WTC11 (cell line): ENCODE measurements at regions not wholly inside any gene's neighbourhood (a gene's known extent, or its start where the extent isn't known, plus 50 kb on each side); places are given as distances from the start of the nearest gene placed in this dataset.

Experiments
- ATAC-seq: fragments of 200-7000 bp; cut with Tn5 transposase; 2 replicates; pipeline ENCODE4 v1.10.0; 2021; ENCODE audit warnings: mild to moderate bottlenecking, moderate library complexity
- CTCF ChIA-PET: fragments of 300-600 bp; sonication (Branson Sonifier 250); formaldehyde crosslinking; loops from one replicate; lab custom pipeline; 2021; ENCODE audit warnings: antibody characterized with exemption; lab: Charles Lee
- POLR2A ChIA-PET: fragments of 350-600 bp; sonication (Branson Sonifier 250); formaldehyde crosslinking; loops from one replicate; lab custom pipeline; 2021; ENCODE audit warnings: antibody characterized with exemption; lab: Charles Lee
- DNase-seq: peaks from one replicate; pipeline ENCODE4 v3.0.0; 2021; ENCODE audit warnings: low spot score
- H3K27ac Mint-ChIP-seq: 2 replicates; pipeline ENCODE4 v1.8.0; 2021; ENCODE audit warnings: mixed read lengths
- H3K27me3 Mint-ChIP-seq: 2 replicates; pipeline ENCODE4 v1.8.0; 2021; ENCODE audit warnings: low read depth, mild to moderate bottlenecking, moderate library complexity, mixed read lengths
- H3K36me3 Mint-ChIP-seq: 2 replicates; pipeline ENCODE4 v1.8.0; 2021; ENCODE audit warnings: mixed read lengths
- H3K4me1 Mint-ChIP-seq: 2 replicates; pipeline ENCODE4 v1.8.0; 2022; ENCODE audit warnings: mixed read lengths
- H3K4me3 Mint-ChIP-seq: 2 replicates; pipeline ENCODE4 v1.8.0; 2021; ENCODE audit warnings: mild to moderate bottlenecking, moderate library complexity, mixed read lengths
- H3K9me3 Mint-ChIP-seq: 2 replicates; pipeline ENCODE4 v1.8.0; 2021; ENCODE audit warnings: mixed read lengths
- ATF3 ChIP-seq: sonication (generic); formaldehyde crosslinking; conservative IDR thresholded peaks from 2 replicates; pipeline ENCODE4 v1.8.1; 2022; ENCODE audit warnings: mild to moderate bottlenecking, missing genetic modification reagents
- FOXP1 ChIP-seq: sonication (generic); formaldehyde crosslinking; IDR thresholded peaks from 2 replicates; pipeline ENCODE4 v1.8.0; 2022; ENCODE audit warnings: missing genetic modification reagents, mild to moderate bottlenecking, moderate library complexity, borderline replicate concordance
- JUN ChIP-seq: sonication (generic); formaldehyde crosslinking; IDR thresholded peaks from 2 replicates; pipeline ENCODE4 v1.8.0; 2023; ENCODE audit warnings: mild to moderate bottlenecking, missing genetic modification reagents
- MXD4 ChIP-seq: fragments of 250-450 bp; sonication (Bioruptor Pico); IDR thresholded peaks from 2 replicates; pipeline ENCODE4 v1.8.0; 2021; ENCODE audit warnings: mild to moderate bottlenecking, moderate library complexity, borderline replicate concordance
- NR1H2 ChIP-seq: sonication (generic); formaldehyde crosslinking; IDR thresholded peaks from 2 replicates; pipeline ENCODE4 v1.9.0; 2021; ENCODE audit warnings: mild to moderate bottlenecking, moderate library complexity, missing genetic modification reagents
- PRDM15 ChIP-seq: sonication (generic); formaldehyde crosslinking; IDR thresholded peaks from 2 replicates; pipeline ENCODE4 v1.8.0; 2022; ENCODE audit warnings: missing genetic modification reagents
- RELA ChIP-seq: sonication (generic); formaldehyde crosslinking; IDR thresholded peaks from 2 replicates; pipeline ENCODE4 v1.8.1; 2022; ENCODE audit warnings: missing genetic modification reagents, mild to moderate bottlenecking, borderline replicate concordance
- SP1 ChIP-seq: sonication (generic); formaldehyde crosslinking; conservative IDR thresholded peaks from 2 replicates; pipeline ENCODE4 v1.8.1; 2022; ENCODE audit warnings: missing genetic modification reagents
- TEAD4 ChIP-seq: sonication (generic); formaldehyde crosslinking; IDR thresholded peaks from 2 replicates; pipeline ENCODE4 v1.8.0; 2022; ENCODE audit warnings: mild to moderate bottlenecking, missing genetic modification reagents
- ZNF138 ChIP-seq: sonication (generic); formaldehyde crosslinking; conservative IDR thresholded peaks from 2 replicates; pipeline ENCODE4 v1.8.1; 2022; ENCODE audit warnings: mild to moderate bottlenecking, moderate library complexity, missing genetic modification reagents
- TF ChIP-seq, protein P1 (sequence below): fragments of 250-450 bp; sonication (Bioruptor Pico); IDR thresholded peaks from 2 replicates; pipeline ENCODE4 v1.9.0; 2021; ENCODE audit warnings: mild to moderate bottlenecking

DNA sequence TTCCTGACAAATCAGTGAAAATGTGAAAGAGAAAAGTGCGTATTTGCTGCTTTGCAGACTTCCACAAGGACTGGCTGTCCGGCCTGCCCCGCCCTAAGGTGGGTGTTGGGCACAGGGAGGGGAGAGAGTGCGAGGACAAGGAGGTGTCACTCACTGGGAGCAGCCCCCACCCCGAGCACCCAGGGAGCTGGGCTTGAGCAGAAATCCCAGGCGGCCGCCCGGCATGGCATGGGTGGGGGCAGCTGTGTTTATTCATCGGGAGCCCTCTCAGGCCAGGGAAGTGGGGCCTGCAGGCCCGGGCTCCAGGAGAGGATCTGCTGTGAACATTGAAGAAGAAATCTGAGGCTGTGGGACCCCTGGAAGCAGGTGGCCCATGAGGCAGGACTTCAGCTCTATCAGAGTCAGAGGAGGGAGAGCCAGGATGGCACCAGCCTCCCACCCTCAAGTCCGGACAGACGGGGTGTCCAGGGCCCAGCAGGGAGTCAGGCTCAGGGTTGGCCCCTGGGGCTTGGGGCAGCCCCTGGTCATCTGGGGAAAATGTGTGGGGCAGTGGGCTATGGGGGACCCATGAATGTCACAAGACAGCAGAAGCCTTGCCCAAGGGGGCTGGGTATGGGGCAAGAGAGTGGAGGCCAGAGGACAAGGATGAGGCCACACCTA is 164.4 kb upstream of the PPP2R2D start (continued):
- TF ChIP-seq PRDM15 (CRISPR knock-in tag), result no peak

DNA sequence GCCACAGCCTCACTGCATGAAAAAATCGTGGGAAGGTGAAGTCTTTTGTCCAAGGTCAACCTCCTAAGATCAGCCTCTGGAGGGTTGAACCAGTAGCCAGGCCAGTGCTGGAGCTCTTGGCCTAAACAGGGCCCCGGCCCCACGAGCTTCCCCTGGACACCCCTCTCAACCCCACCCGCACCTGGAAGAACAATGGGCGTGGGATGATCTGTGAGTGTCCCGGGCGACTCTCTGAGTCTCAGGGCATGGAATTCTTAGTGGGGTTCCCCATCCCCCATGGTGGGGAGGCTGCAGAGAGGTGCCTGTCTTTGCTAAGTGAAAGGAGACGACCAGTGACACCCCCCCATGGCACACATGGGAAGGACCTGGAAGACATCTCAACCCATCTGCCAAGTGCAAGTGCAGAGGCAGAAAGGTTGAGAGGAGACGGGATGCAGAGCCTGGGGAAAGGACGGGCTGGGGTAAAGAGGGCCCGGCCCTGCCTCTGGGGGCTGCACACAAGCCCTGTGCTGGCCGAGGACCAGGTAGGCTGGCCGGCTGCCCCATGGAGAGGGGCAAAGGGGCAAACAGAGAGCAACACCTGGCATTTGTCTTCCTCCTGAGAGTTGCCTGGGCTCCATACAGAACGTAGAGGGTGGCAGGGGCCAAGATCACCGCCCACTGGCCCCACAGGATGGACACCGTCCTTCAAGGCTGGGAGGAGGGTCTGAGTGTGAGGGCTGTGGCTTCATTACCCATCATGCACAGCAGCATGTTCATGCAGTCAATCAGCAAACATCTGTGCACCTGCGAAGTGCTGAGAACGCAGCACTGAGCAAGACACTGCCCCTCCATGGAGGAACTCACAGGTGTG is 163.0 kb upstream of the PPP2R2D start:
- CTCF ChIA-PET, result no interaction called here
- no peak overlapping the region for H3K27ac Mint-ChIP-seq
- no peaks in the 10 kb centered on the region; the same call in 1 of the 2 replicates for H3K27me3 Mint-ChIP-seq
- H3K9me3 Mint-ChIP-seq, result peaks cover 7% of the 10 kb centered on the region
- no peak for DNase-seq
- no peak overlapping the region for H3K4me3 Mint-ChIP-seq
- peaks cover 5% of the 10 kb centered on the region; the same call in 1 of the 2 replicates for H3K4me1 Mint-ChIP-seq
- no peak for TF ChIP-seq SP1
- TF ChIP-seq FOXP1, result no peak
- no peak for TF ChIP-seq JUN
- TF ChIP-seq, all 79 proteins: peak for 0
- POLR2A ChIA-PET, result no interaction called here
- no peaks in the 10 kb centered on the region for H3K36me3 Mint-ChIP-seq
- ATAC-seq, result no peak

DNA sequence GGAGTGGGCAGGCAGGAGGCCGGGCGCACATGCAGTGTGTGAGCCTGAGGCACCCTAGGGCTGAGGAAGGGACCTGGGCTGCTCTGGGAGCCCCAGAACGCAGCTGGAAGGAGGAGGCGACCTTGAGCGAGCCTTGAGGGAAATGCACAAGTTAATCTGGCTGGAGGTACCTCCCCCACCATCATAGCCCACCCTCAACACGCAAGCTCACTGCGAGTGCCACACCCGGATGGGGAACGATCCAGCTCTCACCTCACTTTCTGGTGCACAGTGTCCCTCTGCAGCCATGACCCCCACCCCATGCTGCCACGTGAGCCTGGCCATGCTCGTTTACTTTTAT is 162.4 kb upstream of the PPP2R2D start:
- CTCF ChIA-PET, result no interaction called here
- DNase-seq, result no peak
- TF ChIP-seq, protein P1, sequence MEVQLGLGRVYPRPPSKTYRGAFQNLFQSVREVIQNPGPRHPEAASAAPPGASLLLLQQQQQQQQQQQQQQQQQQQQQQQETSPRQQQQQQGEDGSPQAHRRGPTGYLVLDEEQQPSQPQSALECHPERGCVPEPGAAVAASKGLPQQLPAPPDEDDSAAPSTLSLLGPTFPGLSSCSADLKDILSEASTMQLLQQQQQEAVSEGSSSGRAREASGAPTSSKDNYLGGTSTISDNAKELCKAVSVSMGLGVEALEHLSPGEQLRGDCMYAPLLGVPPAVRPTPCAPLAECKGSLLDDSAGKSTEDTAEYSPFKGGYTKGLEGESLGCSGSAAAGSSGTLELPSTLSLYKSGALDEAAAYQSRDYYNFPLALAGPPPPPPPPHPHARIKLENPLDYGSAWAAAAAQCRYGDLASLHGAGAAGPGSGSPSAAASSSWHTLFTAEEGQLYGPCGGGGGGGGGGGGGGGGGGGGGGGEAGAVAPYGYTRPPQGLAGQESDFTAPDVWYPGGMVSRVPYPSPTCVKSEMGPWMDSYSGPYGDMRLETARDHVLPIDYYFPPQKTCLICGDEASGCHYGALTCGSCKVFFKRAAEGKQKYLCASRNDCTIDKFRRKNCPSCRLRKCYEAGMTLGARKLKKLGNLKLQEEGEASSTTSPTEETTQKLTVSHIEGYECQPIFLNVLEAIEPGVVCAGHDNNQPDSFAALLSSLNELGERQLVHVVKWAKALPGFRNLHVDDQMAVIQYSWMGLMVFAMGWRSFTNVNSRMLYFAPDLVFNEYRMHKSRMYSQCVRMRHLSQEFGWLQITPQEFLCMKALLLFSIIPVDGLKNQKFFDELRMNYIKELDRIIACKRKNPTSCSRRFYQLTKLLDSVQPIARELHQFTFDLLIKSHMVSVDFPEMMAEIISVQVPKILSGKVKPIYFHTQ (CRISPR knock-in tag), result no peak
- TF ChIP-seq, all 79 proteins: peak for 0

GRCh38 chr10:131739206-131739605 is 161.6 kb upstream of the PPP2R2D start:
- POLR2A ChIA-PET, result no interaction called here
- no peaks in the 10 kb centered on the region for H3K36me3 Mint-ChIP-seq
- H3K9me3 Mint-ChIP-seq, result peaks cover 7% of the 10 kb centered on the region
- peaks cover 18% of the 10 kb centered on the region for H3K4me1 Mint-ChIP-seq
- CTCF ChIA-PET, result no interaction called here
- no peak overlapping the region for H3K27ac Mint-ChIP-seq
- no peak for DNase-seq
- H3K4me3 Mint-ChIP-seq, result no peak overlapping the region
- no peaks in the 10 kb centered on the region; the same call in 1 of the 2 replicates for H3K27me3 Mint-ChIP-seq
- no peak for ATAC-seq
- TF ChIP-seq TEAD4 (CRISPR knock-in tag), result no peak
- TF ChIP-seq RELA (CRISPR knock-in tag), result no peak
- no peak for TF ChIP-seq ATF3 (CRISPR knock-in tag)
- TF ChIP-seq MXD4 (CRISPR knock-in tag), result no peak
- no peak for TF ChIP-seq NR1H2 (CRISPR knock-in tag)
- TF ChIP-seq ZNF138, result no peak

More for the DNA sequence above, 162.4 kb upstream of the PPP2R2D start:
- Mint-ChIP-seq H3K4me1 (peaks cover 10% of the 10 kb centered on the region), H3K27ac (no peak overlapping the region), H3K9me3 (peaks cover 7% of the 10 kb centered on the region), H3K36me3 (no peaks in the 10 kb centered on the region), H3K27me3 (no peaks in the 10 kb centered on the region; the same call in 1 of the 2 replicates), H3K4me3 (no peak overlapping the region)
- ATAC-seq, result no peak
- POLR2A ChIA-PET, result no interaction called here
